ENCODE measurements at regions not wholly inside any gene's neighbourhood (a gene's known extent, or its start where the extent isn't known, plus 50 kb on each side); places are given as distances from the start of the nearest gene placed in this dataset.

- intact Hi-C loops (cut with DNase I), result no loop called here
- peaks cover 0 to 4% (median 0%) of the 10 kb centered on the region in 3 donors for H3K4me1 ChIP-seq
- H3K36me3 ChIP-seq, result no peaks in the 10 kb centered on the region
- no peak overlapping the region for H3K4me3 ChIP-seq
- H3K9me3 ChIP-seq, result peaks cover 0 to 4% (median 0%) of the 10 kb centered on the region in 3 donors
- H3K27ac ChIP-seq, result no peak overlapping the region
- DNase-seq, result no peak
- WGBS, 2 donors, result 77 to 78% methylated on average over 4 of the region's 4 CpGs
- TF ChIP-seq CTCF (IDR thresholded peaks at IDR 0.05) (no peak), POLR2A (IDR thresholded peaks at IDR 0.05) (no peak)
- H3K27me3 ChIP-seq, result no peaks in the 10 kb centered on the region
Observed at GRCh38 chr6:71444222-71444621, 155.6 kb downstream of the OGFRL1 start.

- Histone ChIP-seq H3K4me1 (peaks cover 0 to 4% (median 0%) of the 10 kb centered on the region in 3 donors), H3K4me3 (no peak overlapping the region), H3K9me3 (no peaks in the 10 kb centered on the region), H3K27me3 (no peaks in the 10 kb centered on the region), H3K36me3 (no peaks in the 10 kb centered on the region), H3K27ac (no peak overlapping the region)
- intact Hi-C loops (cut with DNase I), result no loop called here
- no peak for TF ChIP-seq POLR2A (IDR thresholded peaks at IDR 0.05)
- no peak for TF ChIP-seq CTCF (IDR thresholded peaks at IDR 0.05)
- 35 to 47% methylated on average over 2 of the region's 2 CpGs for WGBS, 2 donors
- no peak for DNase-seq
Observed at GRCh38 chr6:71446057-71446456, 157.4 kb downstream of the OGFRL1 start.

GRCh38 chr6:71446470-71446869 lies 157.9 kb downstream of the OGFRL1 start:
- DNase-seq, result no peak
- H3K36me3 ChIP-seq, result no peaks in the 10 kb centered on the region
- no peaks in the 10 kb centered on the region for H3K27me3 ChIP-seq
- TF ChIP-seq CTCF (IDR thresholded peaks at IDR 0.05) (no peak), POLR2A (IDR thresholded peaks at IDR 0.05) (no peak)
- no peak overlapping the region for H3K27ac ChIP-seq
- intact Hi-C loops (cut with DNase I), result no loop called here
- peaks cover 0 to 4% (median 0%) of the 10 kb centered on the region in 3 donors for H3K4me1 ChIP-seq
- 55 to 61% methylated on average over 4 of the region's 4 CpGs for WGBS, 2 donors
- no peaks in the 10 kb centered on the region for H3K9me3 ChIP-seq
- H3K4me3 ChIP-seq, result no peak overlapping the region

- Histone ChIP-seq H3K36me3 (no peaks in the 10 kb centered on the region), H3K4me3 (no peak overlapping the region), H3K9me3 (no peaks in the 10 kb centered on the region), H3K27ac (no peak overlapping the region), H3K4me1 (no peaks in the 10 kb centered on the region), H3K27me3 (no peaks in the 10 kb centered on the region)
- DNase-seq, result no peak
- TF ChIP-seq CTCF (IDR thresholded peaks at IDR 0.05) (no peak), POLR2A (IDR thresholded peaks at IDR 0.05) (no peak)
- WGBS, 2 donors, result 69 to 77% methylated on average over 5 of the region's 5 CpGs
- intact Hi-C loops (cut with DNase I), result no loop called here
Observed at GRCh38 chr6:71452697-71453370, 164.2 kb downstream of the OGFRL1 start.

- H3K4me3 ChIP-seq, result no peak overlapping the region
- H3K27ac ChIP-seq, result no peak overlapping the region
- intact Hi-C loops (cut with DNase I), result no loop called here
- no peaks in the 10 kb centered on the region for H3K36me3 ChIP-seq
- TF ChIP-seq CTCF (IDR thresholded peaks at IDR 0.05), result no peak
- TF ChIP-seq POLR2A (IDR thresholded peaks at IDR 0.05), result no peak
- no peaks in the 10 kb centered on the region for H3K27me3 ChIP-seq
- H3K4me1 ChIP-seq, result no peaks in the 10 kb centered on the region
- no peak for DNase-seq
- no peaks in the 10 kb centered on the region for H3K9me3 ChIP-seq
Observed at GRCh38 chr6:71453371-71453706, 164.7 kb downstream of the OGFRL1 start.

Data from esophagus squamous epithelium (tissue), 5 donors.